RWPE2 (cell line): ENCODE measurements at regions not wholly inside any gene's neighbourhood (a gene's known extent, or its start where the extent isn't known, plus 50 kb on each side); places are given as distances from the start of the nearest gene placed in this dataset.

Experiments
- ATAC-seq: fragments of 200-7000 bp; cut with Tn5 transposase; 3 replicates; pipeline ENCODE4 v1.9.1; 2021; ENCODE audit warnings: low read depth
- DNase-seq: peaks from one replicate; pipeline ENCODE4 v3.0.0-alpha.2; 2020; ENCODE audit warnings: low spot score
- H3K27ac ChIP-seq: fragments of 450-650 bp; 2 replicates; pipeline ENCODE4 v1.5.1; 2017; ENCODE audit warnings: mild to moderate bottlenecking; ENCODE audit not compliant: poor library complexity, severe bottlenecking
- H3K27me3 ChIP-seq: fragments of 250-450 bp; sonication (Bioruptor Pico); 2 replicates; pipeline ENCODE4 v1.5.1; 2021; ENCODE audit warnings: mild to moderate bottlenecking, moderate library complexity; ENCODE audit not compliant: insufficient read depth, poor library complexity, severe bottlenecking
- H3K36me3 ChIP-seq: fragments of 250-450 bp; sonication (Bioruptor Pico); 2 replicates; pipeline ENCODE4 v1.5.1; 2020; ENCODE audit warnings: low read depth, mild to moderate bottlenecking, moderate library complexity
- H3K4me1 ChIP-seq: fragments of 250-450 bp; sonication (Bioruptor Pico); 2 replicates; pipeline ENCODE4 v1.5.1; 2021; ENCODE audit warnings: mild to moderate bottlenecking, moderate library complexity; ENCODE audit not compliant: insufficient read depth, poor library complexity, severe bottlenecking
- H3K4me3 ChIP-seq: fragments of 250-450 bp; sonication (Bioruptor Pico); 2 replicates; pipeline ENCODE4 v1.5.1; 2021; ENCODE audit warnings: mild to moderate bottlenecking, moderate library complexity; ENCODE audit not compliant: severe bottlenecking
- H3K9me3 ChIP-seq: fragments of 250-450 bp; sonication (Bioruptor Pico); 2 replicates; pipeline ENCODE4 v1.5.1; 2021; ENCODE audit warnings: mild to moderate bottlenecking, moderate library complexity; ENCODE audit not compliant: severe bottlenecking
- TF ChIP-seq, protein P1 (sequence below): fragments of 450-650 bp; IDR thresholded peaks from one replicate; pipeline ENCODE4 v1.5.1; 2017; ENCODE audit warnings: mild to moderate bottlenecking, moderate library complexity; ENCODE audit not compliant: poor library complexity, severe bottlenecking

GRCh38 chr16:85432606-85433005, 180.5 kb upstream of the GSE1 start:
- Histone ChIP-seq H3K4me1 (no peaks in the 10 kb centered on the region), H3K9me3 (no peaks in the 10 kb centered on the region), H3K36me3 (no peaks in the 10 kb centered on the region), H3K4me3 (no peak overlapping the region), H3K27me3 (no peaks in the 10 kb centered on the region), H3K27ac (no peak overlapping the region)
- DNase-seq (peak; percentile 24), ATAC-seq (no peak)
- TF ChIP-seq, protein P1, sequence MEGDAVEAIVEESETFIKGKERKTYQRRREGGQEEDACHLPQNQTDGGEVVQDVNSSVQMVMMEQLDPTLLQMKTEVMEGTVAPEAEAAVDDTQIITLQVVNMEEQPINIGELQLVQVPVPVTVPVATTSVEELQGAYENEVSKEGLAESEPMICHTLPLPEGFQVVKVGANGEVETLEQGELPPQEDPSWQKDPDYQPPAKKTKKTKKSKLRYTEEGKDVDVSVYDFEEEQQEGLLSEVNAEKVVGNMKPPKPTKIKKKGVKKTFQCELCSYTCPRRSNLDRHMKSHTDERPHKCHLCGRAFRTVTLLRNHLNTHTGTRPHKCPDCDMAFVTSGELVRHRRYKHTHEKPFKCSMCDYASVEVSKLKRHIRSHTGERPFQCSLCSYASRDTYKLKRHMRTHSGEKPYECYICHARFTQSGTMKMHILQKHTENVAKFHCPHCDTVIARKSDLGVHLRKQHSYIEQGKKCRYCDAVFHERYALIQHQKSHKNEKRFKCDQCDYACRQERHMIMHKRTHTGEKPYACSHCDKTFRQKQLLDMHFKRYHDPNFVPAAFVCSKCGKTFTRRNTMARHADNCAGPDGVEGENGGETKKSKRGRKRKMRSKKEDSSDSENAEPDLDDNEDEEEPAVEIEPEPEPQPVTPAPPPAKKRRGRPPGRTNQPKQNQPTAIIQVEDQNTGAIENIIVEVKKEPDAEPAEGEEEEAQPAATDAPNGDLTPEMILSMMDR = no peak

- Histone ChIP-seq H3K9me3 (no peaks in the 10 kb centered on the region), H3K36me3 (no peaks in the 10 kb centered on the region), H3K27me3 (no peaks in the 10 kb centered on the region), H3K27ac (no peak overlapping the region), H3K4me3 (no peak overlapping the region), H3K4me1 (no peaks in the 10 kb centered on the region)
- DNase-seq = no peak
- no peak for ATAC-seq
- TF ChIP-seq, protein P1 = no peak
These were observed 179.6 kb upstream of the GSE1 start for GRCh38 chr16:85433477-85433876.

DNA sequence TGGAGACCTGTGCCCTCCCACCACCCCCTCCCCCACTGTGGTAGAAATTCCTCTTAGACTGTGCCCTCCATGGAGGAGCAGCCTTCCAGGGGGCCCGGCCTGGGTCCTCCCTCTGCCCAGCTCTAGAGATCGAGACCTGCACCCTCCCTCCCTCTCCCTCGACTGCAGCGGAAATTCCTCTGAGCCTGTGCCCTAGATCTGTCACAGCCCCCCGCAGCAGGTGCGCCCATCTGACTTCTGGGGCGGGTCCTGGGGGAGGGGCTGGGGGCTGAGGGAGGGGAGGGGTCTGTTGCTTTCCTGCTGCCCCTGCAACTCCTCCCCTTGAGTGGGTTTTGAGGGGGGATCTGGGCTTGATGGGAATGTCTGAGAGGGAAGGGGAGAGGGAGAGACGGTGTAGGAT, 177.8 kb upstream of the GSE1 start:
- TF ChIP-seq, protein P1 = no peak
- DNase-seq = no peak
- Histone ChIP-seq H3K4me3 (no peak overlapping the region), H3K27me3 (no peaks in the 10 kb centered on the region), H3K9me3 (no peaks in the 10 kb centered on the region), H3K36me3 (no peaks in the 10 kb centered on the region), H3K4me1 (no peaks in the 10 kb centered on the region), H3K27ac (no peak overlapping the region)
- no peak for ATAC-seq

DNA sequence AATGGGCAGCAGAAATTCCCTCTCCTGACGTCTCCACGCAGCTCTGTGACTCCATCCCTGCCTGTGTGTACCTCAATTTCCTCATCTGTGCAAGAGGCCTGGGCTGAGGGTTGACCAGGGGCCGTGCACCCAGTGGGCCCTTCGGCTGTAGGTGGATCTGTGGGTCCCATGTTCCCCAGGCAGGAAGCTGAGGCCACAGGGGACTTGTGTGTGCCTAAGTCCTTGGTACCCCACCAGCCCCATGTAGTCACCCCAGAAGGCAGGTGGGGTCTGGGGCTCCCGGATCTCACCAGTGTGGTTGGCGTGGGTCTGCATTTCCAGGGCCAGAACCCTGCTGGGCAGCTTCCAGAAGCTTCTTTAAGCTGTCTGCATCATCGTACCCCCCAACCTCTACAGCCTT, 177.4 kb upstream of the GSE1 start:
- H3K27ac ChIP-seq = no peak overlapping the region
- H3K4me1 ChIP-seq = no peaks in the 10 kb centered on the region
- no peak overlapping the region for H3K4me3 ChIP-seq
- ATAC-seq (no peak), DNase-seq (no peak)
- no peaks in the 10 kb centered on the region for H3K9me3 ChIP-seq
- no peaks in the 10 kb centered on the region for H3K36me3 ChIP-seq
- H3K27me3 ChIP-seq = no peaks in the 10 kb centered on the region
- TF ChIP-seq, protein P1 = no peak

GRCh38 chr16:85436207-85436606, 176.9 kb upstream of the GSE1 start:
- no peak for ATAC-seq
- TF ChIP-seq, protein P1 = no peak
- H3K27ac ChIP-seq = no peak overlapping the region
- no peaks in the 10 kb centered on the region for H3K36me3 ChIP-seq
- DNase-seq = no peak
- H3K27me3 ChIP-seq = no peaks in the 10 kb centered on the region
- H3K4me1 ChIP-seq = no peaks in the 10 kb centered on the region
- no peak overlapping the region for H3K4me3 ChIP-seq
- no peaks in the 10 kb centered on the region for H3K9me3 ChIP-seq
